ENCODE measurements at regions not wholly inside any gene's neighbourhood (a gene's known extent, or its start where the extent isn't known, plus 50 kb on each side); places are given as distances from the start of the nearest gene placed in this dataset.
"Not testable (repeated sequence)": the region's sequence is repeated elsewhere in the genome, so short reads cannot be mapped to it uniquely, and the experiment has no call there.

GRCh38 chr14:50020799-50021198, 95.6 kb downstream of the VCPKMT start:
- DNase-seq, result no peak

DNA sequence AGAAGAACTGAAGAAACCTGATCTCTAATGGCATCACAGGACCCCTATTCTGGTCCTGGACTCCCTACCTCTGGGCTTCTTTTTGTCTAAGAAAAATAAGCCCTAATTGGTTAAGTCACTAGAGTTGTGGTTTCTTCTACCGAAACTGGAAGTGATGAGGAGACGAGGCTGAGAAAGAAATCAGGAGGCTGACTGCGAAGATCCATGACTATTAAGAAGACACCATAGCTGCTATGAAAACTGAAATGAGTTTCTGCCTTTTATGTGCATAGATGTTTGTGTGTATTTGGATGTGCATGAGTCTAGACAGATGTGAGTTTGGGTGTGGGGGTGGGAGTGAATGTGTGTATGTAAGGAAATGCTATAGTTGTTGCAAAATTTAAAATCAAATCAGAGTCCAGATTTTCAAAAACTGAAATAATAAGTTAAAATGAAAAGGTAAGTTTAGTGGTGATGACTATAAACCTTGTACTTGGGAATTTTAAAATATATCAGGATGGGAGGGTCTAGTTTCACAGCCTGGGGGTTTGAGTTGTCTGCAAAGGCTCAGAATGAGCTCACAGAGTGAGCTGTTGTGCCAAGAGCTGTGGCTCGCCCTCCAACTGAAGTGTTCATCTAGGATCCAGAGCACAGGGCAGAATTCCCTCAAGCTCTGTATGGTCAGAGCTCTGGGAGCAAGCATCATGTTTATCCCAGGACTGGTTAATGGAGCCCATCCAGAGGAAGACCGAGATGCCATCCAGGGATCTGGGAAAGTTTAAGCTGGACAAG, 94.9 kb downstream of the VCPKMT start:
- no peak for DNase-seq

DNA sequence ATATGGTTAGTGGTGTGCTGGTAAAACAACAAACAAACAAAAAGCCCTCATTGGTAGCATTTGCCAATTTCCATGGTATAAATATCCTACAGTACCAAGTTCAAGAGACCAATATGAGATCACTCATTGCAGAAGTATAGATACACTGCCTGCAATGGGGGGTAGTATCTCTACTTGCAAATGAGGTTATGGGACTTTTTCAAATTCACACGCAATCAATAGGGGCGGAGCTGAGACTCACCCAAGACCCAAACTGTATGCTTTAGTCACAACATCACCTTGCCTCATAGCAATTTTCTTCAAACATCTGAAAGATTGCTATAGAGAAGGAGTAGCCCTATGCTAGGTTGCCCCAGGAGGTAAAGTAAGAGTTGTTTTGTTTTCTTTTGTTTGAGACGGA, 93.7 kb downstream of the VCPKMT start:
- DNase-seq, result no peak

DNA sequence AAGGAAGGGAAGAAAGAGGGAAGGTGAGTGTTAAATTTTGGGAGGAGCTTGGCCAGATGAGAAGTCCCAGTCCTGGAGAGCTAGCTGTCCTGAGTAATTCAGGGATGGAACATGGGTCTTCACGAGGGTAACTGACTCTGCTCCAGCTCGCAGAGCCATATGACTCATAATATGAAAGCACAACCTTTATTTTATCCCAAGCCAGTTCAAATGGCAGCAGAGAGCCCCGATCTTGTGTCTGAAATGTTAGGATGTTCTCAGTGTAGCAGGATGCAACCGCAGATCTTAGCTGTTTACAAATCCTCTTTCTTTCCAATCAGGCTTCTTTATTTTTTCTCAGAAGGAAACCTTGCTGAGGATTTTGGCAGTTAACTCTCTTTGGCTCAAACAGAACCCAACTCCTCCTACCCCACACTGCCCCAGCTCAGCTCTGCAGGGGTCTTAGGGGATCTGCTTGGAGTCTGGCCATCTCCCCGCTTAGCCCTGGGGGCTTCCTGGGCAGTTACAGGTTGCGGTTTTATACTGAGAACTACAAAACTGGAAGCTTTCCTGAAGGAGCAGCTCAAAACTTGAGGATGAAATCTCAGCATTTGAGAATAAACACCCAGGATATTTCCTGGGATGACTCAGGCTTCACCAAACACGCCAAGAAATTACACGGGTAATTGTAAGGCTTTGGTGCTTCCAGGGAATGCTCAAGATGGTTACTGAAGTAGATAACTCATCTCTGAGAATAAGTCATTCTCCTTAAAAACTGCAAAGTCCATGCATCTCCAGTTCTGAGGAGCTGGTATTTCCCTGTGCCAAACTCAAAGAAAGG, 92.5 kb downstream of the VCPKMT start:
- no peak for DNase-seq

GRCh38 chr14:50025073-50025472, 91.3 kb downstream of the VCPKMT start:
- no peak for DNase-seq

GRCh38 chr14:50025776-50026175, 90.6 kb downstream of the VCPKMT start:
- DNase-seq, result no peak

DNA sequence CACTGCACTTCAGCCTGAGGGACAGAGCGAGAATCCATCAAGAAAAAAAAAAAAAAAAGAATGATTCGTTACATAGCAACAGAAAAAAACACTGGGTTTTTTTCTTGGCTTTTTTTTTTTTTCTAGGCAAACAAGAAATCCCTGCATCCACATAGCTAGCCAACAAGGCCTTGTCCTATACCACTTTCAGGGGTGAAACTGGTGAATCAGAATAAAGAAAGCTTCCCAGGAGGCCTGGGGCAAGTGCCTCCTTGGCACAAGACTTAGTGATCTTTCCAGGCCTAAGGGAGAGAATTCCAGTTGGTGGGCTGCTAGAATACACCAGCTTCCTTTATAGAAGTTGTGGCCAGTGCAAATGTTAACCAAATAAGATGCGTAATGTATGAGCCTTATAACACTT, 90.0 kb downstream of the VCPKMT start:
- no peak for DNase-seq

DNA sequence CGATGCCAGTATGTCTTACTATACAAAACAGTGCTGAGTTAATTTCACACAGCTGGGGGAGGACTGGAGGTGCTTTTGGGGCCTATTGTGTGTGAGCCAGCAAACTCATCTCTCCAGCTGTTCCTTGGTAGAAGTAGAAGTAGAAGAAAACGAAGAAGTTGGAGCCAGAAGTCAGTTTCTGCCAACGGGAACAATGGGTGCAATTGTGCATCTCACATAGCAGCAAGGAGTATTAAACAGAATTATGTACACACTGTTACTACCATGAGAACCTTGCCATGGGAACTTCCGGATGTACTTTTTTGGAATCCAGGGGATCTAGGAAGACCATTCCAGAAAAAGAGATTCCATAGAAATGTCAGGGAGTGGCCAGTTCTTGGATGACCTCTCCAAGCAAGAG, 88.6 kb downstream of the VCPKMT start:
- DNase-seq, result no peak

DNA sequence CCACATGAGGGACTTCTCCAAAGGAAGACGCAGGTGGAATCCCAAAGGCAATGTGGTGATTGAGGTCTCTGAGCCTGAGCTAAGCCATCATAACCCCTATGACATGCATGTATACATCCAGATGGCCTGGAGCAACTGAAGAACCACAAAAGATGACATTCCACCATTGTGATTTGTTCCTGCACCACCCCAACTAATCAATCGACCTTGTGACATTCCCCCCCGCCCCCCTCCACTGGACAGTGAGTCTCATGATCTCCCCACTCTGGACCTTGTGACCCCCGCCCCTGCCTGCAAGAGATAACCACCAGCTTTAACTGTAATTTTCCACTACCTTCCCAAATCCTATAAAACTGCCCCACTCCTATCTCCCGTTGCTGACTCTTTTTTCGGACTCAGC, 87.9 kb downstream of the VCPKMT start:
- DNase-seq, result no peak

DNA sequence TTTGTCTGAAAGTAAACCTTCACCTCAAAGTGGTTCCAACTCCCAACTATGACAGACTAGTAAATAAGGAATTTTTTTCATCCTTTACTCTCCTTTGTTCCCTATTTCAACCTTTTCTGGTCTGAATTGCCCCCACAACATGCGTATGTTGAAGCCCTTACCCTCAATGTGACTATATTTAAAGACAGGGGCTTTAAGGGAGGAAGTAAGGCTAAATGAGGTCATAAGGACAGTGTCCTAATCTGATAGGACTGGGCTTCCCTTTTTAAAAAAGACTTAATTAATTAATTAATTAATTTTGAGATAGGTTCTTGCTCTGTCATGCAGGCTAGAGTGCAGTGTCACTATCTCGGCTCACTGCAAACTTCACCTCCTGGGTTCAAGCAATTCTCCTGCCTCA, 86.3 kb downstream of the VCPKMT start:
- no peak for DNase-seq

DNA sequence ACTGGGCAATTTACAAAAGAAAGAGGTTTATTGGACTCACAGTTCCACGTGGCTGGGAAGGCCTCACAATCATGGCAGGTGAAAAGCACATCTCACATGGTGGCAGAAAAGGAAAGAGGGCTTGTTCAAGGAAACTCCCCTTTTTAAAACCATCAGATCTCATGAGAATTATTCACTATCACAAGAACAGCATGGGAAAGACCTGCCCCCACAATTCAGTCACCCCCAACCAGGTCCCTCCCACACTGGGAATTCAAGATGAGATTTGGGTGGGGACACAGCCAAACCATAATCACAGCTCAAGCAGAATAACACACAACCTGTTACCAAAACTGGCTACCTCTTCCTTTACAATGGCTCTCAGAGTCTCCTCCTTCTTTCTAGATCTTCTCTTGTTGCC, 85.5 kb downstream of the VCPKMT start:
- DNase-seq, result not testable (repeated sequence)

GRCh38 chr14:50031602-50032313, 84.6 kb downstream of the VCPKMT start:
- DNase-seq, result no peak

DNA sequence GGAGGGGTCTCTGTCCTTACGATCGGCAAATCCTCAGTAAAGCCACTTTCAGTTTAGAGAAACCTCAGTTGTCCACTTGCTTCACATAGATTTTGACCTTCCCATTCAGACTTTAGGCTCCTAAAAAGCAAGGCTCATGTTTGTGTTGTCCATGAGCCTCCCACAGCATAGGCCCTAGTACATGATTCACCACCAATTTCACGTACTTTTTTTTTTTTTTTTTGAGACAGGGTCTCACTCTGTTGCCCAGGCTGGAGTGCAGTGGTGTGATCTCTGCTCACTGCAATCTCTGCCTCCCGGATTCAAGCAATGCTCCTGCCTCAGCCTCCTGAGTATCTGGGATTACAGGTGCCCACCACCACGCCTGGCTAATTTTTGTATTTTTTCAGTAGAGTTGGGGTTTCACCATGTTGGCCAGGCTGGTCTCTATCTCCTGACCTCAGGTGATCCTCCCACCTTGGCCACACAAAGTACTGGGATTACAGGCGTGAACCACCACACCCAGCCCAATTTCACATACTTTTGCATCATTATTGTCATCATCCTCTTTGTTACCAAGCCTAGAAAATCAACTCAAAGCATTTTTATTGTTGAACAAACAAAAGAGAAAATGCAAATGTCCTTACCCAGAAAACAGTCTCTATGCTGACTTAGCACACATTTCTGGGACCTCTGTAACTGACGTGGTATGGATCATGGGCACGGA, 83.8 kb downstream of the VCPKMT start:
- DNase-seq, result not testable (repeated sequence)

GRCh38 chr14:50035214-50035613, 81.2 kb downstream of the VCPKMT start:
- no peak for DNase-seq

DNA sequence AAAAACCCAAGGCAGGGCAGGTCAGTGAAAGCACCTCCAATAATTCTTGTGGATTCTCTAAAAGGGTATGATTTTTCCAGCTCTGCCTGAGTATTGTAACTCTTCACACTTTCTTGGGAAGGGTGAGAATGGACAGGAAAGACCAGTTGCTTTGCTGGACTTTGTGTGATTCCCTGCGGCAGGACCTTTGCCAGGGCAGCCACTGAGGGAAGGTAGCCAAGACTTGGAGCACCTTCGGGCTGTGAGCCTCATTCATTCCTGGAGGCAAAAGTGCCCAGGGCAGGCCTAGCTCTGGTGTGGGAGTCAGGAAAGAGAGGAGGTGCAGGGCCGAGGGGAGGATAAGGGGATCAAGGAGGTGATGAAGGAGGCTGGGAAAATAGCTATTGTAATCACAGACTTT, 80.2 kb downstream of the VCPKMT start:
- no peak for DNase-seq

DNA sequence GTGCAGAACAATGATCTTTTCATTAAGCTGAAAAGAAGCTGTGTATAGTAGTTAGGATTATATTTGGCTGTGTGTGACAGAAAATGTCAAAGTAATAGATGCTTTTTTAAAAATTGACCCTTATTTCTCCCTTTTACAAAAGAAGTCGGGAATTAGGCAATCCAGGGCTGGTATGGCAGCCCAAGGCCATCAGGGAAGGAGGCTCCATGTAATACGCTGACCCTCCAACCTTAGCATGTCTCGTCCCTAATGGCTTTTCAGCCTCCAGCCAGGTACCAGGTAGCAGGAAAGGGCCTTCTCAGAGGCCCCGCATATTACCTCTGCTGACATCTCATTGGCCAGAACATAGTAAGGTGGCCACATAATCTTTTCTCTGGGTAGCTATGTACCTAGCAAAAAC, 79.7 kb downstream of the VCPKMT start:
- no peak for DNase-seq

DNA sequence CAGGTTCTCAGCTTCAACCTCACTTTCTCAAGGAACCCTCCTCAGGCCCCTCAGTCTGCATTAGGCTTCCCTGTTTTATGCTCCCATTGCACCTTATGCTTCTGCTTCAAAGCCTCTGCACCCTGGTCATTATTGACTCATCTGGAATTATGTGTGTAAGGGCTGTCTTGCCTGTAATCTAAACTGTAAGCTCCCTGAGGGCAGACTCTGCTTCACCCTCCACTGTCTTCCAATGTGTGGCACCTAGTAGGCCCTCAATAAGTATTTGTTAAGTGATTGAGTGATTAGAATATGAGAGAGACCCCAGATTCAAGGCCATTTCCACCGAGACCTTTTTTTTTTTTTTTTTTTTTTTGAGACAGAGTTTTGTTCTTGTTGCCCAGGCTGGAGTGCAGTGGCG, 79.1 kb downstream of the VCPKMT start:
- DNase-seq, result no peak

- no peak for DNase-seq
Measured at GRCh38 chr14:50037852-50038251, 78.5 kb downstream of the VCPKMT start.

GRCh38 chr14:50038398-50039119, 77.8 kb downstream of the VCPKMT start:
- DNase-seq, result no peak

DNA sequence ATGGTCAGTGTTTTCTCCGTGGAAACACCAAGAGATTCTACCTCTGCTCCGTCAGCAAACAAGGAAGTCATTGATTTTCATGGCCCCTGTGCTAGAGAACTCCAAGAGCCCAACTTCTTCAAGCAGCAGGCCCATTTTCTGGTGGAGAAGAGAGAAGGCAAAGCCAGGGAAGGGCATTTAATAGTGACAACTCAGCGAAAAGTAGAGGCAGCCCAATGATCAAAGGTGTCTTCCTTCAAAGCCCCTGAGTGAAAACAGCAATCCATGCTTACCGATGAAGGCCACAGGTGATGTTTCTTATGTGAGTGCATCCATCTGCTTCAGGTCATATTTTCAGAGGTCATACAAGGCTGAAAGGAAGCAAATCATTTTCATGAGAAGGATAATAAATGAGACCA, 77.3 kb downstream of the VCPKMT start:
- DNase-seq, result no peak

- no peak for DNase-seq
Measured at GRCh38 chr14:50039734-50040400, 76.5 kb downstream of the VCPKMT start.

DNA sequence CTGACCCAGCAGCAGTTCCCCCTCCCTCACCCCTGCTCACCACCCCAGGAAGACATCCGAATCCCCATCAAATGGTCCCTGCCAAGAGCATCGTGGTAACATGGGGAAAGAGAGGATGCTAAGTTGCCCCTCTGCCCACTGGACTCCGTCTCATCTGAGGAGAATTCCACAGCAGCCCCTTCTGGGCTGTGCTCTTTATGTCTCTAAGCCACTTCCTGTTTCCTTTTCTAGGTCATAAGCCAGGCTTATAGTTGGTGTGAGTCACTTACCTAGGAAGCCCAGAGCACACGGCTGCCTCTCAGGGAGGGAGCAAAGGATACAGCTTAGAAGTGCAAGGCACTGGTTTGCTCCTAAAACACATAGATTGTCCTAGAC, 76.0 kb downstream of the VCPKMT start:
- DNase-seq, result no peak
